NCI-H1436 treated with DMSO at 0.1 percent for 48 hours (cell line): ENCODE measurements at regions not wholly inside any gene's neighbourhood (a gene's known extent, or its start where the extent isn't known, plus 50 kb on each side); places are given as distances from the start of the nearest gene placed in this dataset.

Experiments used
- DNase-seq: peaks from one replicate; lab custom pipeline; 2025; lab: John Stamatoyannopoulos, UW

DNA sequence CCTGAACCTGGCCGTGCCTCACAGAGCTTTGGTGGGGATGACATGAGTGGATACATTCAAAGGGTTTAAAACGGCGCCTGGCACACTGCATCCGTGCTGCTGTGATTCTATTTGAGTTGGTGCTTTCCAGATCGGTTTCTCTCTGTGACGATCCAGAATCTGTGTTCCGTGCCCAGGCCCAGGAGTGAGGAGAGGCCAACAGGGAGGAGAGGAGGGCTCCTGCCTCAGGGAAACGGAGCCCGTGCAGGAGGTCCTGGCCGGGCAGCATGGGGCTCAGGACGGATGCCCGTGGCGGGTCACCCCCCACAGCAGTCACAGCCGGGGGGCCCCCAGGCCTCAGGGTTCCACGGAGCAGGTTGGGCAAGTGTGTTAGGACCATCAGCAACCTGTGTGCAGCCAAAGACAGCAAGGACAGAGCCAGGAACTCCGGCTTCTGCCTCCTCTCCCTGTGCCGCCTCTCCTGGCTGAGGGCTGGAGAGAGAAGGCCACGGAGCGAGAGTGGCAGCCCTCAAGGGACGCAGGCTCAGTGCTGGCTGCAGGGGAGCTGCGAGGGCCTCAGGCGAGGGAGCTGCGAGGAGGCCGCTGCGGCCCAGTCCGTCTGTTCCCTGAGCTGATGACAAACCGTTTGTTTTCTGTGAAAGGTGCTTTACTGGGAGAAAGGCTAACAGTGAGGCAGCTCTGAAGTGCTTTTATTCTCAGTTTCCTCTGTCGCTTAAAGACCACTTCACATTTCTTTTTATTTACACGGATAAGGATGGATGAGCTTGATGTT lies 99.3 kb downstream of the METRNL start:
- DNase-seq: peak; percentile 75

DNA sequence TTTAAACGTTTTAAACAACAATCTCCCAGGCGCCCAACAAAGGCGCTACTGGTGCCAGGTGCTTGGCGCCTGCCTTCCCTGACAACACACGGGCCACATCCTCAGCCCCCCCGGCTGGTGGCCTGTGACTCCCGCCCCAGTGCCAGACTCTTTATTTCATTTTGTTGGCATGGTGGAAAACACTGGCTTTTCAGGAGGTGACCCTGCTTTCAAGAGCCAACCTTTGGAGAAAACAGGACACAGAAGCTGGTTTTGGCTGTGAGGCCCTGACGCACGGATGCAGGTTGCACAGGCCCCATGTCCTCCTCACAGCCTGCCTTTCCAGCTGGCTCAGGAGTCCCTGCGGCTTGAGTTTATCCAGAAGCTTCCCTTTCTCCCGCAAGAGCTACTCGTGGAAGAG lies 100.0 kb downstream of the METRNL start:
- no peak for DNase-seq

- DNase-seq: no peak
Observed at GRCh38 chr17:83179811-83180210, 100.4 kb downstream of the METRNL start.

- no peak for DNase-seq
Observed at GRCh38 chr17:83180264-83180995, 101.0 kb downstream of the METRNL start.

GRCh38 chr17:83180996-83181481 lies 101.6 kb downstream of the METRNL start:
- DNase-seq: no peak

DNA sequence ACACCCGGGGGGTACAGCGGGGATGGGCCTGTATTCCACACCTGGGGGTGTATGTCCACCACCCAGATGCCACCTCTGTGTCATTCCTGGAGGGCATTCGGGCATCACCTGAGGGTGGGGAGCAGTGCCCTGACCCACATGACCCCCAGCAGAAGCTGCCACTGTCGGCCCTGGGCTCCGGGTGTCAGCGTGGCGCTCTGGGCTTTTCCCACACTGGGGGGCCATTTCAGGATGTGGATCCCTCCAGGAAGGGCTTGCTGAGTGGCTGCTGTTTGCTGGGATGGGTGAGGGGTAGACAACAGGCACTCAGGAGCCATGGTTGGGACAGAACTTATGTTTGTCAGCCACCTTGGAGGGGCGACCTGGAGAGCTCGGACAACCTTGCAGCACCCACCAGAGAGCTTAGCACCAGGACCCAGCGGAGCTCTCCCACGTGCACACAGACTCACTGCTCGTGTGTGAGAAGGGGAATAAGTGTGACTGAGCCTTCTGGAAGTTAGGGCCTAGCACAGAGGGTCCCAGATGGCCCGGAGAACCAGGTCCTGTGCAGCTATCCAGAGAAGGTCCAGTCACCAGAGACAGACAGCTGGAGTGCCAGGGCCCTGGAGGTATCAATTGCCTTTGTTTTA lies 102.7 kb downstream of the METRNL start:
- no peak for DNase-seq

DNA sequence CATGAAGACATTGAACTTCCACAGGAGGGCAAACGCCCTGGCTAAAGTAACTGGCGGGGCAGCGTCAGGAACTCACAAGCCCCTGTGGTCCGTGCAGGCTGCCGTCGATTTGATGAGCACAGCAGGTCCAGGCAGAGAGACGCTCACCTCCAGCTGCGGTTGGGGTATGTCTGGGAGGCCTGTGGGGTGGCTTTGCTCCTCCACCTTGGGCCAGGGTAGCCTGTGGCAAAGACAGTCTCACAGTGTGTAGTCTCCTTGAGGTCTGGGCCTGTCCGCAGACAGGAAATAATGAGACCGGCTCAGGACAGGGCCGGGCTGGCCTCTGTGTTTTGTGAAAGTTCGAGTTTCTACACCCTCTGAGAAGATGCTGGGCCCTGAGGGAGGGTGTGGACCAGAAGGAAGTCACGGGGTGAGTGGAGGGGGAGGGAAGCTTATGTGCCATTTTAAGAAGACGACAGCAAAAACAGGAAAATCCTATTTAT lies 103.3 kb downstream of the METRNL start:
- DNase-seq: no peak

- no peak for DNase-seq
Observed at GRCh38 chr17:83183145-83183948, 103.9 kb downstream of the METRNL start.

DNA sequence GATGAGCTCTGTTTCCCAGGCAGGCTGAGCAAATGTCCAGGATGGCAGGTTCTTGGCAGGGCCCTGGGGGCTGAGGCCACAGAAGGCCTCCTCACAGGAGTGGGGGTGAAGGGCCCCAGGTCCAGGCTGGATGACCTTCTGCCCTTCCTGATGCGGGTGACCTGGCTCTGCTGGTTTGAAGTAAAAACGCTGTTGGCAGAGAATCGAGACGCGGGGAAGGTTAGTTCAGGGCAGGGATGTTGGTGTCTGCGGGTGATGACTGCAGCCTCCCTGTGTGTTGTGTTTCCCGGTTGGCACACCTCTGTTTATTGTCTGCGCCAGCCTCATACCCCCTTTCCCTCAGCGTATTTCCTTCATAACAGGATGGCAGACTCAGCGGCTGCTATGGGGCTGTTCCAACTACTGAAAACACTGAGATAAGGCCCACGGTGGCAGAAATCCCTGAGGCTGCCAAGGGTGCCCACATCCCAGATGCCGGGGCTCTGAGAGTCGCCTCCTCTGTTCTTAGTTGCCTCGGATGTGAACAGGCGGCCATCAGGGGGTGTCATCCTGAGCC lies 104.6 kb downstream of the METRNL start:
- no peak for DNase-seq

- no peak for DNase-seq
Observed at GRCh38 chr17:83185023-83186002, 105.9 kb downstream of the METRNL start.

- no peak for DNase-seq
Observed at GRCh38 chr17:83186226-83186625, 106.8 kb downstream of the METRNL start.

DNA sequence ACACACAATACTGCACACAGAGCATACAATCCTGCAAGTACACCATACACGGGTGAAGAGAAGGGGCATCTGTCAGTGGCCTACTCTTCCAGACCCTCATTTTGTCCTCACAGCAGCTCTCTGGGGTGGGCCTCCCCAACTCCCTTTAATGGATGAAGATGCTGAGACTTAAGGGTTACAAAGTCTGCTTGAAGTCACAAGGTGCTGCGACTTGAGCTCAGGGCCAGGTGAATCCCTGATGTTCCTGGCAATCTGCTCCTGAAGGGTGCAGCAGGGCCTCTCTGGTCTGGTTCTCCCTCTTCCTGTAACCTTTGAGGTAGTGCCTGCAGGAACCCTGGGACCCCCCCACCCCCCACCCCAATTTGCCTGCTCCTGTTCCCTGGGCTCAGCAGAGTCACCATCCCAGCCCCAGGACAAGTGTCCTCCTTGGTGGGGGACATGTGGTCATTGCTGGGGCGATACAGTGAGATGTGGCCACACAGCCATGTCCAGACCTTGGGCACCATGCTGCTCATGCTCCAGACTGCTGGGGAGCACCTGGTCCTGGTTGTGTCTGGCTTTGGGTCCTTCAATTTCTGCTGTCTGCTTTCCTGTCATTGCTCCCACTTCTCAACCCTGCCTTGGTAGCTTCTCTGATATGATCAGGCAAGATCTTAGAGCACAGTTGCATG lies 107.5 kb downstream of the METRNL start:
- DNase-seq: no peak

DNA sequence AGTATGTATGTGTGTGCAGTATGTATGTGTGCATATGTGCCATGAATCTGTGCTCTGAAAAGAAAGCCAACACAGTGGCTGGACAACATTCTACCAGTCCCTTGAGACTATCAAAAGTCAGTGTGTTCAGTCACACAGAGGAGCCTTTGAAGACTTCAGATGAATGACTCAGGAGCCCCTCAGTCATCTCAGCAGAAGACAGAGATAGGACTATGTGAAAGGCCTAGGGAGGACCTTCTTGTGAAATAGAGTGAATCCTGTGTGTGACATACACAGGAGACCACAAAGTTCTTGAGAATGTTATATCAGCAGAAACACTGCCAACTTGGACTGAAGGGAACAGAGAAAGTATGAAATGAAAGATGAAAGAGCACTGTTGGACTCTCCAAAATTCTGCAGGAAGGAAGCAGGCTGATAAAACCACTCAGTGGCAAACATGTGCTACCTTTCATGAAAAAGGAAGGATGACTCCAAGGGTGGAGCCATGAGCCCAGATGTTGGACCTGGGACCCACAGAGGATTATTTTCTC lies 108.4 kb downstream of the METRNL start:
- no peak for DNase-seq

DNA sequence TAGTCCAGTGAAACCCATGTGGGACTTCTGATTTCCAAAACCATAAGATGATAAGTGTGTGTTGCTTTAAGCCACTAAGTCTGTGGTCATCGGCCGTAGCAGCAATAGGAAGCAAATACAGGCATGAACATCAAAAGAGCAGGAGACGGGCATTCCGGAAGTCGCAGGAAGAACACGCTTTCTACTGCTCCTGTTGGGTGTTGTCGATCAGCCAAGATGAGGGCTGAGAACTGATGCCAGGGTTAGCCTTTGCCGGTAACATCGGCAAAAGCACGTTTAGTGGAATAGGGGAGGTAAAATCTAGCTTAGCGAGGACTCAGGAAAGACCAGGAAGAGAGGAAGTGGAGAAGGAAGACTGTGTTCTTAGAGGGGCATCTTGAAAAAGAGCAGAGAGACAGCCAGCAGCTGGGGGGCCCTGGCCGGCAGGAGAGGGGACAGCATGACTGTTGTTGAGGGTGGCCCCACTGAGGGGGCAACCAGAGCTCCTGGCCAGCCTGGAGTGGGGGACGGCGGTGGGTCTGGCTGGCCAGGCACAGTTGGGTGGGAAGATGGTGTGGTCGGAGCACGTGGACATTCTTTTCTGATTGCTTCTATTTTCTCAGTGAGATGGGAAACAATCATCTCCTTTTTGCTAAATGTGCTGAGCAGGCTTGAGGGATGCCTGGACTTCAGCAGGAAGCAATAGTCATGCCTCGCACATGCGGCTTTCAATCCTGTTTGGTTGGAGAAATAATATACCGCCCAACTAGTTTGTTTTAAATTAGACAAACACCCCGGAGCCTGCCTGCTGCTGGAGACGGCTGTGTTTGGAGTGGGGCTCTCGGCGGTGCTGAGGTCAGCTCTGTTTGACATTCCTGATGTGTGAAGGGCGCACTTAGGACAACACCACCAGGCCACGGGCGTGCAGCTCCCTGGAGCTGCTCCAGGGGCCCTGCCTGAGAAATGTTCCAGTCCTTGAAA lies 109.9 kb downstream of the METRNL start:
- no peak for DNase-seq

DNA sequence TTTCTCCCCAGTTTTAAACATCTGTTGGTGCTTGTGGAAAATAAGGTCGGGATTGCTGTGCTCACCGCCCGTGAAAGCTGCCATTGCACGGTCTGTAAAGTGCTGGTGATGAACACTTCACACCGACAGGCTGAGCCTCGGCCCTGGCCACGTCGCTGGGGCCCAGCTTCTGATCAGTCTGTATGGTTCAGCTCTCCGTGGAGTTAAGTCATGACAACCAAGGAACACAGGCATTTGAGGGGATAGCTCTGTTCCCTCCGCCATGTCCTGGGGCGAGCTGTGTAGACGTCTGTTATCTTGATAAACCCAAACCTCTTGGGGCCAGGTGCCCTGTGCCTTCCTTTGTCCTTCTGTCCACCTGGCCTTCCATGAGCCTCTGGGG lies 110.6 kb downstream of the METRNL start:
- DNase-seq: no peak

- no peak for DNase-seq
Observed at GRCh38 chr17:83190601-83191387, 111.4 kb downstream of the METRNL start.

- no peak for DNase-seq
Observed at GRCh38 chr17:83191388-83192160, 112.2 kb downstream of the METRNL start.
